ENCODE measurements at regions not wholly inside any gene's neighbourhood (a gene's known extent, or its start where the extent isn't known, plus 50 kb on each side); places are given as distances from the start of the nearest gene placed in this dataset.

DNA sequence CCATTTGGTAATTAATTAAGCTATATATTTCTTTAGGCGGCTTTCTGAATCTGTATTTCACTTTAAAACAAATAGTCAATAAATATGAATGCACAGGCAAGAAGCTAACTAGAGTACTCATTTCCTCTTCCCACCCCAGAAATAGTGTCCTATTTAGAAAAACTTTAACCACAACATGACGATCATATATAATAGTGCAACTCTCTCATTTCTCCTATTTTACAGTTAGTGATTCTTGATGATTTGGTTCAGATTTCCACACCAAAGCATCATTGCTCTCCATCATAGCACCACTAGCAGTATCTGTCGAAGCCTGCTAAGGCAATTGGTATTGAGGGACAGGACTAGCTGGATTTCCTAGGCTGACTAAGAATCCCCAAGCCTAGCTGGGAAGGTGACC lies 184.0 kb upstream of the GALNTL6 start:
- ChIA-PET POLR2A (no interaction called here), CTCF (interaction anchor here (0.8 to 2.1 kb wide), 5 partner anchors 10 to 638 kb away, joined by 3 to 9 read pairs (median 4); no protein-coding TSS in a partner anchor)
- peak; percentile 38 for DNase-seq (ENCODE audit: extremely low spot score)
- TF ChIP-seq, protein P1, sequence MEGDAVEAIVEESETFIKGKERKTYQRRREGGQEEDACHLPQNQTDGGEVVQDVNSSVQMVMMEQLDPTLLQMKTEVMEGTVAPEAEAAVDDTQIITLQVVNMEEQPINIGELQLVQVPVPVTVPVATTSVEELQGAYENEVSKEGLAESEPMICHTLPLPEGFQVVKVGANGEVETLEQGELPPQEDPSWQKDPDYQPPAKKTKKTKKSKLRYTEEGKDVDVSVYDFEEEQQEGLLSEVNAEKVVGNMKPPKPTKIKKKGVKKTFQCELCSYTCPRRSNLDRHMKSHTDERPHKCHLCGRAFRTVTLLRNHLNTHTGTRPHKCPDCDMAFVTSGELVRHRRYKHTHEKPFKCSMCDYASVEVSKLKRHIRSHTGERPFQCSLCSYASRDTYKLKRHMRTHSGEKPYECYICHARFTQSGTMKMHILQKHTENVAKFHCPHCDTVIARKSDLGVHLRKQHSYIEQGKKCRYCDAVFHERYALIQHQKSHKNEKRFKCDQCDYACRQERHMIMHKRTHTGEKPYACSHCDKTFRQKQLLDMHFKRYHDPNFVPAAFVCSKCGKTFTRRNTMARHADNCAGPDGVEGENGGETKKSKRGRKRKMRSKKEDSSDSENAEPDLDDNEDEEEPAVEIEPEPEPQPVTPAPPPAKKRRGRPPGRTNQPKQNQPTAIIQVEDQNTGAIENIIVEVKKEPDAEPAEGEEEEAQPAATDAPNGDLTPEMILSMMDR (IDR thresholded peaks at IDR 0.05; ENCODE audit: control extremely low read depth, extremely low read depth, low read depth, missing control alignments), result no peak

DNA sequence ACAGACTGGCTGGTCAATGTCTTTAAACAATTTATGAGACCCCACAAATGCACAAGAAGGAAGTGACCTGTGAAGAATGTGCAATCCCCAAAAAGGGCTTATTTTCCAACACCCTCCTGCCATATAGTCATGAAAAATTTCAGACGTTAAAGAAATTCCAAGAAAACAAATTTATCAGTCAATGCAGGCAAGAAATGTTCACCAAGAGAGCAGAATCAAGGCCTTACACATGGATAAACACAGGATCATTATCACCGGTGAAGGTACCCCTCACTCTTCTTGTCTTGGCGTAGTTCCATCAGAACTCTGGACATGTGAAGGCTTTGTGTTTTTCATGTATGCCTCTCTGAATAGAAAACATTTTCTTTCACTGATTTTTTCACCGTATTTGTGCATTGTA lies 186.7 kb upstream of the GALNTL6 start:
- ChIA-PET POLR2A (no interaction called here), CTCF (interaction anchor here (0.8 to 1.6 kb wide), 2 partner anchors 23 to 24 kb away, joined by 3 to 5 read pairs; no protein-coding TSS in a partner anchor)
- TF ChIP-seq, protein P1 (IDR thresholded peaks at IDR 0.05; ENCODE audit: control extremely low read depth, extremely low read depth, low read depth, missing control alignments), result no peak
- DNase-seq (ENCODE audit: extremely low spot score), result no peak

- CTCF ChIA-PET, result interaction anchor here (1.5 to 1.7 kb wide), 2 partner anchors 9 kb away, joined by 3 to 4 read pairs; no protein-coding TSS in a partner anchor
These were observed 190.5 kb upstream of the GALNTL6 start for GRCh38 chr4:171622729-171623128.

DNA sequence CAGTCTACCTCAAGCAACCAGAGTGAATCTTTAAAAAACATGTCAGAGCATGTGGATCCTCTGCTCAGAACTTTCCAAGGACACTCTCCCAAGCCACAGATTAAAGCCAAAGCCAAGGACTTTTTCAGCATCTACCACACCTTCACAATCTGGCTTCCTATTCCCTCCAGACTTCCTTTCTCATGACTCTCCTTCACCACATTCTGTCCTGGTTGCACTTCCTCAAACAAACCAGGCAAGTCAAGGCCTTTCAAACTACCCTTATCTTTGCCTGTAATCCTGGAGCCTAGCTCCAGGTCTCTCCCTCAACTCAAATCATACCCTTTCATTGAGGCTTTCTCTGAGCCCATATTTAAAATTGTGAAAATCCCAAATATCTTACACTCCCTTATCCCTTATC lies 191.6 kb upstream of the GALNTL6 start:
- CTCF ChIA-PET, result interaction anchor here (0.8 to 1.7 kb wide), 5 partner anchors 8 to 18 kb away, joined by 3 to 4 read pairs (median 3); no protein-coding TSS in a partner anchor
- DNase-seq (ENCODE audit: extremely low spot score), result no peak
- POLR2A ChIA-PET, result no interaction called here
- TF ChIP-seq, protein P1 (IDR thresholded peaks at IDR 0.05; ENCODE audit: control extremely low read depth, extremely low read depth, low read depth, missing control alignments), result no peak

More at GRCh38 chr4:171622729-171623128, 190.5 kb upstream of the GALNTL6 start:
- TF ChIP-seq, protein P1 (IDR thresholded peaks at IDR 0.05; ENCODE audit: control extremely low read depth, extremely low read depth, low read depth, missing control alignments), result no peak
- POLR2A ChIA-PET, result no interaction called here
- DNase-seq (ENCODE audit: extremely low spot score), result no peak

DNA sequence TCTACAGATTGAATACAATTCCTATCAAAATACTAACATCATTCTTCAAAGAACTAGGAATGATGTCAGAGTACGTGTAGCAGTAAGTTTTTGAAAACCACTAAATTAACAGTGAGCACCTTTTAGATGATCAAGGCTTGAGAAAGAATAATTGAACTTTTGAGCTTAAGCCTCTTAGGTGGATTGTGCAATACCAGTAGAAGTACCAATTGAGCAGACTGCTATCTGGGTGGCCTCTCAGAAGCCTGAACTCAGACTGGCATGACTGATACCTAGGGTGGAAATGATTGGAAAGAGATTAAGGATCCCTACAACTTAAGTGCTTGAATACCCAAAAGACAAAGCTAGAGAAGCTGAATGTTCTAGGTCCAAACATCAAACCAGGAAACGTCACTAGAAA lies 200.3 kb upstream of the GALNTL6 start:
- no peak for DNase-seq (ENCODE audit: extremely low spot score)
- TF ChIP-seq, protein P1 (IDR thresholded peaks at IDR 0.05; ENCODE audit: control extremely low read depth, extremely low read depth, low read depth, missing control alignments), result no peak
- CTCF ChIA-PET, result interaction anchor here (1.5 to 3.4 kb wide), 2 partner anchors 9 to 10 kb away, joined by 4 to 9 read pairs; no protein-coding TSS in a partner anchor
- POLR2A ChIA-PET, result no interaction called here

DNA sequence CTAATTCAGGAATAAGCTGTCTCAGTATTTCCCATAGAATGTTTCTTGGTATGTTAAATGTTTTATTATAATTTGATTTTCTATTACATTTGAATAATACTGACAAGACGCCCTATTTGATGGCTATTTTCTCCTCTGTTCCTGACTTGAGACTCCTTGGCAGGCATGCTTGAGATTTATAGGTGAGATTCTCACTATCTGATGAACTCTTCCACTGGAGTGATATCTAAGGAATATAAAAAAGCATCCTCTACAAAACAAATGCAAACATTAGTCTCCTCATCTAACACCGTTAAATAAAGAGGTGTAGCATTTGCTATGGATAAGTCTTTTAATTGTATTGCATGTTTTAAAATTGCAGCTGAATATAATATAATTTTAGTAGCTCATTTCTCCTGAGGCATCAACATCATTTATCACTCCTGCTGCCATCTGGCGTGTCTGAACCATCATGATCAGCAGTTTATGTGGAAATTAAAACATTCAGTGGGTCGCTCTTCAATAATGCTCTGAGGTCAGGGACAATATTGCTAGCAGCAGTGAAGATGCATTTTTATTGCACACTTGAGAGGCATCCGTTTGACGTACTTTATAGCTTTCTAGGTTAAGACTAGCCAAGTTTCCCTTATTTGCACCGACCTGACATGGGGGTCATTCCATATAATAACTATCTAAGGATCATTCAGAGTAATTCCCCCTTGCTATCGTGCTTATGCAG lies 210.4 kb upstream of the GALNTL6 start:
- TF ChIP-seq, protein P1 (IDR thresholded peaks at IDR 0.05; ENCODE audit: control extremely low read depth, extremely low read depth, low read depth, missing control alignments), result no peak
- ChIA-PET CTCF (interaction anchor here (0.9 to 2.3 kb wide), 6 partner anchors 9 to 47 kb away, joined by 3 to 9 read pairs (median 4); no protein-coding TSS in a partner anchor), POLR2A (no interaction called here)
- DNase-seq (ENCODE audit: extremely low spot score), result no peak

All from GM10248 (cell line).